PC-3 (cell line): ENCODE measurements at regions not wholly inside any gene's neighbourhood (a gene's known extent, or its start where the extent isn't known, plus 50 kb on each side); places are given as distances from the start of the nearest gene placed in this dataset.

Source experiments
- EZH2 ChIP-seq: fragments of 300-600 bp; sonication (generic); IDR thresholded peaks from one replicate; pipeline ENCODE4 v1.6.1; 2017; ENCODE audit warnings: antibody characterized with exemption, mild to moderate bottlenecking, low read length; ENCODE audit not compliant: unreplicated experiment
- EZH2phosphoT487 ChIP-seq: fragments of 300-600 bp; sonication (generic); IDR thresholded peaks from 2 replicates; pipeline ENCODE4 v1.6.1; 2018; ENCODE audit warnings: mild to moderate bottlenecking, antibody characterized with exemption, low read length, borderline replicate concordance
- TF ChIP-seq, protein P1 (sequence below): fragments of 300-600 bp; sonication (generic); conservative IDR thresholded peaks from 2 replicates; pipeline ENCODE4 v1.5.1; 2017; ENCODE audit warnings: antibody characterized with exemption, low read depth, mild to moderate bottlenecking, low read length

GRCh38 chr7:85426487-85426960 is 239.7 kb upstream of the SEMA3D start:
- TF ChIP-seq, protein P1, sequence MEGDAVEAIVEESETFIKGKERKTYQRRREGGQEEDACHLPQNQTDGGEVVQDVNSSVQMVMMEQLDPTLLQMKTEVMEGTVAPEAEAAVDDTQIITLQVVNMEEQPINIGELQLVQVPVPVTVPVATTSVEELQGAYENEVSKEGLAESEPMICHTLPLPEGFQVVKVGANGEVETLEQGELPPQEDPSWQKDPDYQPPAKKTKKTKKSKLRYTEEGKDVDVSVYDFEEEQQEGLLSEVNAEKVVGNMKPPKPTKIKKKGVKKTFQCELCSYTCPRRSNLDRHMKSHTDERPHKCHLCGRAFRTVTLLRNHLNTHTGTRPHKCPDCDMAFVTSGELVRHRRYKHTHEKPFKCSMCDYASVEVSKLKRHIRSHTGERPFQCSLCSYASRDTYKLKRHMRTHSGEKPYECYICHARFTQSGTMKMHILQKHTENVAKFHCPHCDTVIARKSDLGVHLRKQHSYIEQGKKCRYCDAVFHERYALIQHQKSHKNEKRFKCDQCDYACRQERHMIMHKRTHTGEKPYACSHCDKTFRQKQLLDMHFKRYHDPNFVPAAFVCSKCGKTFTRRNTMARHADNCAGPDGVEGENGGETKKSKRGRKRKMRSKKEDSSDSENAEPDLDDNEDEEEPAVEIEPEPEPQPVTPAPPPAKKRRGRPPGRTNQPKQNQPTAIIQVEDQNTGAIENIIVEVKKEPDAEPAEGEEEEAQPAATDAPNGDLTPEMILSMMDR: no peak
- no peak for TF ChIP-seq EZH2
- TF ChIP-seq EZH2phosphoT487: no peak
